Thoracic aorta (tissue), 2 donors: ENCODE measurements at regions not wholly inside any gene's neighbourhood (a gene's known extent, or its start where the extent isn't known, plus 50 kb on each side); places are given as distances from the start of the nearest gene placed in this dataset.

Experiments used
- ATAC-seq: fragments of 150-250 bp; one replicate; pipeline ENCODE4 v1.8.0; 2017; ENCODE audit warnings: low read depth; ENCODE audit not compliant: insufficient number of reproducible peaks, low FRiP score
- DNase-seq: peaks from one replicate; pipeline ENCODE4 v3.0.0-alpha.2; 2020; ENCODE audit warnings: low spot score
- H3K27ac ChIP-seq, 2 donors: fragments of 200-600 bp; sonication (generic); 1 replicate in 1 of 2; 2 replicates in 1 of 2; pipeline ENCODE4 v1.5.1; 2016; ENCODE audit warnings: mild to moderate bottlenecking in 2 of 2, moderate library complexity in 2 of 2
- H3K27me3 ChIP-seq: fragments of 200-600 bp; sonication (generic); replicated peaks from 2 replicates; pipeline ENCODE4 v1.6.0; 2016; ENCODE audit warnings: mild to moderate bottlenecking; ENCODE audit not compliant: insufficient read depth
- H3K36me3 ChIP-seq: fragments of 200-600 bp; sonication (generic); one replicate; pipeline ENCODE4 v1.5.1; 2016
- H3K4me1 ChIP-seq, 2 donors: fragments of 200-600 bp; sonication (generic); 1 replicate in 1 of 2; 2 replicates in 1 of 2; pipeline versions ENCODE4 v1.5.1 to v1.6.0; 2016; ENCODE audit warnings: low read depth in 2 of 2, mild to moderate bottlenecking in 1 of 2; ENCODE audit not compliant: control insufficient read depth in 1 of 2
- H3K4me3 ChIP-seq: fragments of 200-600 bp; sonication (generic); 2 replicates; pipeline ENCODE4 v1.5.1; 2016; ENCODE audit warnings: mild to moderate bottlenecking
- H3K9me3 ChIP-seq: fragments of 200-600 bp; sonication (generic); 2 replicates; pipeline ENCODE4 v1.5.1; 2016
- TF ChIP-seq, protein P1 (sequence below): fragments of 200-600 bp; sonication (generic); IDR thresholded peaks from one replicate; pipeline ENCODE4 v1.5.1; 2019; ENCODE audit warnings: antibody characterized with exemption

DNA sequence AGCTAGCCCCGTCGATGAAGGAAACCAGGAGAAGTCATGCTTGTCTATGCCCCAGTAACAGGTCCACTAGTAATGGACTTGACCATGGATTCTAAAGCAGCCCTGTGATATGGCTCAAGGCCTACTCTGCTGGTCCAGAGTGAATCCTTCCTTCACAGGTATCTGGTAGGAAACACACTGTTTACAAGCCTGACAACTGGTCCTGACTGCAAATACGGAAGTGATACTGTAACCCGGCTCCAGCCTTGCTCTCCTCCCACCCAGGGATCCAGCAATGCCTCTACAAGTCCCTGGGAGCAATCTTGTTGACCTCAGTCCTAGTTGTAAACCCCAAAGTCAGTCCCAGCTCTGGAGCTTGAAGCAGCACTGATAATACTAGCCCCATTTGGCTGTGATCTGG is 239.2 kb upstream of the GRID2 start:
- Histone ChIP-seq H3K27me3 (no peaks in the 10 kb centered on the region), H3K36me3 (no peaks in the 10 kb centered on the region), H3K4me1 (no peaks in the 10 kb centered on the region), H3K4me3 (no peak overlapping the region), H3K9me3 (no peaks in the 10 kb centered on the region), H3K27ac (no peak overlapping the region)
- TF ChIP-seq, protein P1, sequence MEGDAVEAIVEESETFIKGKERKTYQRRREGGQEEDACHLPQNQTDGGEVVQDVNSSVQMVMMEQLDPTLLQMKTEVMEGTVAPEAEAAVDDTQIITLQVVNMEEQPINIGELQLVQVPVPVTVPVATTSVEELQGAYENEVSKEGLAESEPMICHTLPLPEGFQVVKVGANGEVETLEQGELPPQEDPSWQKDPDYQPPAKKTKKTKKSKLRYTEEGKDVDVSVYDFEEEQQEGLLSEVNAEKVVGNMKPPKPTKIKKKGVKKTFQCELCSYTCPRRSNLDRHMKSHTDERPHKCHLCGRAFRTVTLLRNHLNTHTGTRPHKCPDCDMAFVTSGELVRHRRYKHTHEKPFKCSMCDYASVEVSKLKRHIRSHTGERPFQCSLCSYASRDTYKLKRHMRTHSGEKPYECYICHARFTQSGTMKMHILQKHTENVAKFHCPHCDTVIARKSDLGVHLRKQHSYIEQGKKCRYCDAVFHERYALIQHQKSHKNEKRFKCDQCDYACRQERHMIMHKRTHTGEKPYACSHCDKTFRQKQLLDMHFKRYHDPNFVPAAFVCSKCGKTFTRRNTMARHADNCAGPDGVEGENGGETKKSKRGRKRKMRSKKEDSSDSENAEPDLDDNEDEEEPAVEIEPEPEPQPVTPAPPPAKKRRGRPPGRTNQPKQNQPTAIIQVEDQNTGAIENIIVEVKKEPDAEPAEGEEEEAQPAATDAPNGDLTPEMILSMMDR = no peak
- DNase-seq (no peak), ATAC-seq (no peak)

DNA sequence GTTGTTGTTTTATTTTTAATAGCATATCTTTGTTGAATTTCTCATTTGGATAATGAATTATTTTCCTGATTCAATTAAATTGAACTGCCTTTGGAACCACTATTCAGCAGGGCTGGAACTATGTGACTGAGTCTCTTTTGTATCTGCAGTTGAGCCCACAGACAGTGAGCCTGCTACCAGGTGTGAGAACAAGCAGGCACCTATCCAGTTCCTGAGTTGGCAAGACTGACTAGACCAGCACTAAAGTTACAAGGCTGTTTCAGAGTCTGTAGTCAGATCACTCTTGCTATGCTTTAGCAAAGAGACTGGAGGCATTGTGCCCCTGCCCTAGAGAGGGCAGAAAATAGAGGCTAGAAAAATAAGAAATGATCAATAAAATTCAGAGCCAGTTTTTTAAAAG is 237.3 kb upstream of the GRID2 start:
- TF ChIP-seq, protein P1 = no peak
- Histone ChIP-seq H3K27ac (no peak overlapping the region), H3K9me3 (peaks cover 2% of the 10 kb centered on the region), H3K4me3 (no peak overlapping the region), H3K27me3 (no peaks in the 10 kb centered on the region), H3K36me3 (no peaks in the 10 kb centered on the region), H3K4me1 (no peaks in the 10 kb centered on the region)
- DNase-seq = no peak
- ATAC-seq = no peak

DNA sequence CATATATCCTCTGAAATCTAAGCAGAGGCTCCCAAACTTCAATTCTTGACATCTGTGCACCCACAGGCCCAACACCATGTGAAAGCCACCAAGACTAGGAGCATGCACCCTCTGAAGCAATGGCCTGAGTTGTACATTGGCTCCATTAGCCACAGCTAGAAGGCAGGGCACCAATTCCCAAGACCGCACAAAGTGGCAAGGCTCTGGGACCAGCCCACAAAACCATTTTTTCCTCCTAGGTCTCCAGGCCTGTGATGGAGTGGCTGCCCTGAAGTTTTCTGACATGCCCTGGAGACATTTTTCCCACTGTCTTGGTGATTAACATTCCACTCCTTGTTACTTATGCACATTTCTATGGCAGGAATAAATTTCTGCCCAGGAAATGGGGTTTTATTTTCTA is 232.2 kb upstream of the GRID2 start:
- ATAC-seq = no peak
- Histone ChIP-seq H3K27ac (no peak overlapping the region), H3K27me3 (no peaks in the 10 kb centered on the region), H3K36me3 (no peaks in the 10 kb centered on the region), H3K9me3 (peaks cover 6% of the 10 kb centered on the region), H3K4me1 (no peaks in the 10 kb centered on the region), H3K4me3 (no peak overlapping the region)
- TF ChIP-seq, protein P1 = no peak
- no peak for DNase-seq

DNA sequence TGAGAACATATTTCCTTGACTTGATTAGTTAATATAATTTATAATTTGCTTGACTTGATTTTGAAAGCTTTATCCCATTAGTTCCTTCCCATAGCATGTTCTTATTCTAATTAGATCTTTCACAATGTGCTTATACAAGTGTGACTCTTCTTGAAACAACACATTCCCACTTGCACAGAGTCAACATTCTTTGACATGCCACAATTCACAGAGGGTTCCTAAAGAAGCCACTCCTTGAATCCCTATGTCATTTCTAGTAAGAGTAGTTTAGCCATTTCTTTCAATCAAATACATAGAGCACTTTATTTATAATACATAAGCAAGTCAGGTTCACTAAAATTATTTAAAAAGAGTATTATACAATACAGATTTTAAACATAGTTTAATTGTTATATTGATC is 228.9 kb upstream of the GRID2 start:
- H3K4me3 ChIP-seq = no peak overlapping the region
- no peaks in the 10 kb centered on the region for H3K27me3 ChIP-seq
- H3K36me3 ChIP-seq = no peaks in the 10 kb centered on the region
- ATAC-seq (no peak), DNase-seq (no peak)
- H3K9me3 ChIP-seq = peaks cover 6% of the 10 kb centered on the region
- H3K4me1 ChIP-seq = no peaks in the 10 kb centered on the region
- TF ChIP-seq, protein P1 = no peak
- H3K27ac ChIP-seq = no peak overlapping the region

DNA sequence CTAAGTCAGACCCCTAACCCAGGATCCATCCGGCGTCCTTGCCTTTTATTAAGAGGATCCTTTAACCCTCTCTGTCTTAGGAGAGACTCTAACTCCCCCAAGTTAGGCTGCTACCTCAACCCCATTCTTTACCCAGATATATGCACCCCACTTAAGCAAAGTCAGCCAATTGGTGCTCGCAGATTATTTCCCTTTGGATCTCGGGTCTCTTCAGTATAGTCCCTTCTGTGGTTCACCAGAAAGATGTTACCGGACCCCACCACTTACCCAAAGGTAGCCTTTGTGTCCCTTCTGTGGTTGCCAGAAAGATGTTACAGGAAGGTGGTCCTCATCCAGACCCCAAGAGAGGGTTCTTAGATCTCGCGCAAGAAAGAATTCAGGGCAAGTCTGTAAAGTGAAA is 212.9 kb upstream of the GRID2 start:
- ATAC-seq = no peak

More for the DNA sequence above, 212.9 kb upstream of the GRID2 start:
- Histone ChIP-seq H3K4me3 (no peak overlapping the region), H3K9me3 (no peaks in the 10 kb centered on the region), H3K27me3 (no peaks in the 10 kb centered on the region), H3K36me3 (no peaks in the 10 kb centered on the region), H3K4me1 (no peaks in the 10 kb centered on the region), H3K27ac (no peak overlapping the region)
- DNase-seq = no peak
- TF ChIP-seq, protein P1 = no peak
